GM13977 (cell line): ENCODE measurements at regions not wholly inside any gene's neighbourhood (a gene's known extent, or its start where the extent isn't known, plus 50 kb on each side); places are given as distances from the start of the nearest gene placed in this dataset.

Experiments used
- DNase-seq: peaks from one replicate; pipeline ENCODE4 v3.0.0; 2012; ENCODE audit warnings: low spot score
- in situ Hi-C: fragments of 300-500 bp; cut with MboI; formaldehyde crosslinking; loops from one replicate; pipeline ENCODE4 v1.12.0; 2022; ENCODE audit warnings: low sequenced_read_pairs, low pct_unique_long_range_greater_than_20kb, mixed read lengths, inconsistent platforms; ENCODE audit not compliant: unreplicated experiment
- TF ChIP-seq, protein P1 (sequence below): IDR thresholded peaks from 2 replicates; pipeline ENCODE4 v1.5.1; 2012; ENCODE audit warnings: mild to moderate bottlenecking, control low read depth; ENCODE audit not compliant: insufficient read depth; ENCODE audit errors: extremely low read depth, missing control alignments

DNA sequence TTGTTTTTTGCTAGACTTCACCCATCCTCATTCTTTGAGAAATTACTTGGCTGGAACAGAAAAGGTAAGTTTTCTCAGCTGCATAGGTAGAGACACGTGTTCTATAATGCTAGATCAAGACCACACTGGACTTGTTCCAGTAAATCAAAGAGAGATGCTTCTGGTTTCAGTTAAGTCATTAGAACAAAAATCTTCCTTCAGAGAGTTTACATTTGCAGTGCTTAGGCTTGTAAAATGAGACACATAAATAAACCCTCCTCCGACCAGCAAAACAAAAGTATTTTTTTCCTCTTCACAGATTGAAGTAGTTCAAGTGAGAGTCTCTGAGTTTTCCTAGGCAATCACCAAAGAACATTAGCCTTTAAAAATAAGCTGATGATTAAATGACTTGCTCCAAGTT lies 87.3 kb upstream of the PROK2 start:
- in situ Hi-C loops = loop anchor here (10.0 to 25.0 kb wide), 2 partner anchors 393 to 1215 kb away; no protein-coding TSS in a partner anchor

DNA sequence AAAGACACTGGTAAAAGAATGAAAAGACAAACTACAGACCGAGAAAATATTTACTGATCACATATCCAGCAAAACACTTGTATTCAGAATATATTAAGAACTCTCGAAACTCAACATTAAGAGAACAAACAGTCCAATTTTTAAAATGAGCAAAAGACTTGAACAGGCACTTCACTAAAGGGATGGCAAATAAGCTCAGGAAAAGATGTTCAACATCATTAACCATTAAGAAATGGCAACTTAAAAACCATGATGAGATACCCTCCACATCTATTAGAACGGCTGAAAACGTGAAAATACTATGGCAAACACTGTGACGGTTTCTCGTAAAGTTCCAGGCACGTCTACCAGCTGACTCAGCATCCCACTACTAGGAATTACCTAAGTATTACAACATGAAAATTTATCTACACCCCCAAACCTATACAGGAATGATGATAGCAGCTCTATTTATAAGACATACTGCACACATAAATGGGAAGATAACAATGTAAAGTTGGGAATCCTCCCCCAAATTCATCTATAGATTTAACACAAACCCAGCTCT lies 86.1 kb upstream of the PROK2 start:
- no peak for DNase-seq
- TF ChIP-seq, protein P1, sequence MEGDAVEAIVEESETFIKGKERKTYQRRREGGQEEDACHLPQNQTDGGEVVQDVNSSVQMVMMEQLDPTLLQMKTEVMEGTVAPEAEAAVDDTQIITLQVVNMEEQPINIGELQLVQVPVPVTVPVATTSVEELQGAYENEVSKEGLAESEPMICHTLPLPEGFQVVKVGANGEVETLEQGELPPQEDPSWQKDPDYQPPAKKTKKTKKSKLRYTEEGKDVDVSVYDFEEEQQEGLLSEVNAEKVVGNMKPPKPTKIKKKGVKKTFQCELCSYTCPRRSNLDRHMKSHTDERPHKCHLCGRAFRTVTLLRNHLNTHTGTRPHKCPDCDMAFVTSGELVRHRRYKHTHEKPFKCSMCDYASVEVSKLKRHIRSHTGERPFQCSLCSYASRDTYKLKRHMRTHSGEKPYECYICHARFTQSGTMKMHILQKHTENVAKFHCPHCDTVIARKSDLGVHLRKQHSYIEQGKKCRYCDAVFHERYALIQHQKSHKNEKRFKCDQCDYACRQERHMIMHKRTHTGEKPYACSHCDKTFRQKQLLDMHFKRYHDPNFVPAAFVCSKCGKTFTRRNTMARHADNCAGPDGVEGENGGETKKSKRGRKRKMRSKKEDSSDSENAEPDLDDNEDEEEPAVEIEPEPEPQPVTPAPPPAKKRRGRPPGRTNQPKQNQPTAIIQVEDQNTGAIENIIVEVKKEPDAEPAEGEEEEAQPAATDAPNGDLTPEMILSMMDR = no peak
- in situ Hi-C loops = loop anchor here (10.0 to 25.0 kb wide), 2 partner anchors 394 to 1216 kb away; no protein-coding TSS in a partner anchor

More for the DNA sequence above, 87.3 kb upstream of the PROK2 start:
- DNase-seq = no peak
- TF ChIP-seq, protein P1 = no peak

DNA sequence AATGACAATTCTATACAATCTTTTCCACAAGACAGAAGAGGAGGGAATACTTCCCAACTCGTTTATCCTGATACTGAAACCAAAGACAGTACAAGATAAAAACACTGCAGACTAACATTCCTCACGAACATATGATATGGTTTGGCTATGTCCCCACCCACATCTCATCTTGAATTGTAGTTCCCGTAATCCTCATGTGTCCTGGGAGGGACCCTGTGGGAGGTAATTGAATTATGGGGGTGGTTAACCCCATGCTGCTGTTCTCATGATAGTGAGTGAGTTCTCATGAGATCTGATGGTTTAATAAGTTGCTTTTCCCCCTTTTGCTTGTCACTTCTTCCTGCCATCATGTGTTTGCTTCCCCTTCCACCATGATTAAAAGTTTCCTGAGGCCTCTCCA lies 83.9 kb upstream of the PROK2 start:
- DNase-seq = no peak

DNA sequence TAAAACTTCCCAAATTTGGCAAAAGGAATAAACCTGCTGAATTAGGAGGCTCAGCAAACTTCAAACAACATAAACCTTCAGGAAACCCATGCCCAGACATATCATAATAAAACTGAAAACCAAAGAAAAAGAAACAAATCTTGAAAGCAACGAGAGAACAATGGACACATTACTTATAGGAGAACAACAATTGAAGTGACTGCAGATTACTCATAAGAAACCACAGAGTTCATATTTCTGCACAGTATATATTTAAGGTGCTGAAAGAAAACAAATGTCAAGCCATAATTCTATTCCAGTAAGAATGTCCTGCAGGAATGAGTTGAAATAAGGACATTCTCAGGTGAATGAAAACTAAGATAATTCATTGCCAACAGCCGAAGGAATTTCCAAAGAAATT lies 80.8 kb upstream of the PROK2 start:
- TF ChIP-seq, protein P1 = no peak
- no peak for DNase-seq
- in situ Hi-C loops = loop anchor here (25.0 kb wide), 1 partner anchor 1222 kb away; no protein-coding TSS in a partner anchor

More for the DNA sequence above, 83.9 kb upstream of the PROK2 start:
- TF ChIP-seq, protein P1 = no peak
- in situ Hi-C loops = loop anchor here (25.0 kb wide), 1 partner anchor 1218 kb away; no protein-coding TSS in a partner anchor

DNA sequence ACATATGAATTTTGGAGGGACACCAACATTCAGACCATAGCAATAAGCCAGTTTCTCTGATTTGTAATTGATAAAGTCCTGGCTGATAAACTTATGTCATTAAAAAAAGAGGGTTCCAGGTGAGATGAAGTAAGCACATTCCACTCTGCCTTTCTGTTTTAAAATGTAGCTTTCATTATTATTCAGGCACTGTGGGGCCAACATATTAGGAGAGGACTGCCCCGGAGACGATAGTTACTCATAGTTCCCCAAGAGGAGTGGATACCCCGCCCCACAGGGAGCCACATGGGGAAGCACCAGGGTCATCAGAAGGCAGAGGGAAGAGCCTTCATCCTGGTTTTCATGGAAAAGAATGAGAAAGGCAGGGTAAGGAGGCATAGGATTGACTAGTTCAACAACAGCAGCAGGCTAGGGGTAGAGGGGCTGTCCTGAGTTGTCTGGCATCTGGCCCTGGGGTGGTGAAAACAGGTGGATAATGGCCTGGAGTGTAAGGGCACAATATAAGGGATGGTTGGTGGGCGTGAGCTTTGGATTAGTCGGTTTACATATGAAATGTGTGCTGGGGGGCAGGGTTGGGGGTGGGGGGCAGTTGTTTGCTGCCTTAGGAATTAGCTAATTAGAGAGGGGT lies 78.7 kb upstream of the PROK2 start:
- no peak for DNase-seq

DNA sequence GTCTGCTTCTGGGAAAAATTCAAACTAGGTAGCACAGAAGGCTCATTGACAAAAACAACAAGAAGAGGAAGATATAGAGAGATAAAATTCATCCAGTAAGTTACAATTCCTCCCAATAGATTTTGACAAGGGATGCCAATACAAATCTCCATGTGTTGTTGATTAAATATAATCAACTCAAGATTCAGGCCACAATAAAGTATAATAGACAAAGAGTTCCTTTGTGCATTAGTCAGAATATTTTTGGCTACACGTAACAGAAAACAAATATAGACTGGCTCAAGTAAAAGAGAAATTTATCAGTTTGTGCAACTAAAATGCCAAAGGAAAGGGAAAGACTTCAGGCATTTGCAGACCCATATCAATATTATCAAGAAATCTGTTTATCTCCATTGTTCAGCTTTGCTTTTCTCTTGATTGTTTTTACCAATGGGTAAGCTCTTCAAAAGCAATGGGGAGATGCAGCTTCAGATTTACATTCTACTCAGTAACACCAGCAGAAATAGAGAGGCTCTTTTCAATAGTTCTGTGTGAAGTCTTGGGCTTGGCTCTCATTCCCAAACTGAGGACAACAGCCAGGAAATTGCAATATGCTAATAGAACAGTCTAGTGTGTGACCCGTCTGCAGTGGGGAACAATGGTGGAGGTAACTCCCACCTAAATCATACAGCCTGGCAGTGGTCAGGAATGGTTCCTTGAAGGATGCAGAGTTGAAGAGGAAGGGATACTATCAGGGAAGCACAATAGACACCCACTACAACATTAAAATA lies 77.6 kb upstream of the PROK2 start:
- no peak for DNase-seq
- in situ Hi-C loops = loop anchor here (25.0 kb wide), 1 partner anchor 1225 kb away; no protein-coding TSS in a partner anchor
- TF ChIP-seq, protein P1 = no peak

More for the DNA sequence above, 78.7 kb upstream of the PROK2 start:
- in situ Hi-C loops = loop anchor here (25.0 kb wide), 1 partner anchor 1224 kb away; no protein-coding TSS in a partner anchor
- TF ChIP-seq, protein P1 = no peak
